ENCODE measurements at regions not wholly inside any gene's neighbourhood (a gene's known extent, or its start where the extent isn't known, plus 50 kb on each side); places are given as distances from the start of the nearest gene placed in this dataset.
A peak's percentile ranks its signal among the peaks of the same experiment; 100 is the strongest.

DNA sequence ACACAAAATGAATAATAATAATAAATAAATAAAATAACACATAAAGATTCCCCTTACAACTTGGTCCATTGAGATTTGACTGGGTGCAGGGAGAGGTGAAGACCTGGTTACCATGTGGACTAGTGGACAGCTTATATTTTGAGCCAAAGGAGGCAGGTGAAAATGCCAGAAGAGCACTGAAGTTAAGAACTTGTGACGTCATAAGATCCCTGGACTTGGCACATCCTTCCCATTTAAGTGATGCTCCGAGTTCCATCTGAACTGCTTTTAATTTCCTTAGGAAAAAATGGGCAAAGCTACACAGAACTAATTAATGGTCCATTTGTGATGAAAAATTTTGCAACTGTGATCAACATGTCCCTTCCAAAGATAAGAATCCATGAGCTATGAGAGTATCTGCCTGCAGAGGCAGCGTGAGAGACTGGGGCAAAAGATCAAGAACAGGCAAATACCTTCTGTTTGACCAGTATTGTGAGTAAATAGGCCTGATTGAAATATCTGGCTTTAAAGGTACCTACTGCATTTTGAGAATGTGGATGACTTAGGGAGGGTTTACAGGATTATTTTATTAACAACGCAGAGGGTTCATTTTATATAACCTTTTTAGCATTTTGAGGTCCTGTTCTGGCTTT lies 101.2 kb upstream of the POT1 start:
- no peak overlapping the region for H3K4me3 ChIP-seq (ENCODE audit: low read depth, poor library complexity, severe bottlenecking)
- TF ChIP-seq POLR2A (IDR thresholded peaks at IDR 0.05), result no peak
- TF ChIP-seq, protein P1, sequence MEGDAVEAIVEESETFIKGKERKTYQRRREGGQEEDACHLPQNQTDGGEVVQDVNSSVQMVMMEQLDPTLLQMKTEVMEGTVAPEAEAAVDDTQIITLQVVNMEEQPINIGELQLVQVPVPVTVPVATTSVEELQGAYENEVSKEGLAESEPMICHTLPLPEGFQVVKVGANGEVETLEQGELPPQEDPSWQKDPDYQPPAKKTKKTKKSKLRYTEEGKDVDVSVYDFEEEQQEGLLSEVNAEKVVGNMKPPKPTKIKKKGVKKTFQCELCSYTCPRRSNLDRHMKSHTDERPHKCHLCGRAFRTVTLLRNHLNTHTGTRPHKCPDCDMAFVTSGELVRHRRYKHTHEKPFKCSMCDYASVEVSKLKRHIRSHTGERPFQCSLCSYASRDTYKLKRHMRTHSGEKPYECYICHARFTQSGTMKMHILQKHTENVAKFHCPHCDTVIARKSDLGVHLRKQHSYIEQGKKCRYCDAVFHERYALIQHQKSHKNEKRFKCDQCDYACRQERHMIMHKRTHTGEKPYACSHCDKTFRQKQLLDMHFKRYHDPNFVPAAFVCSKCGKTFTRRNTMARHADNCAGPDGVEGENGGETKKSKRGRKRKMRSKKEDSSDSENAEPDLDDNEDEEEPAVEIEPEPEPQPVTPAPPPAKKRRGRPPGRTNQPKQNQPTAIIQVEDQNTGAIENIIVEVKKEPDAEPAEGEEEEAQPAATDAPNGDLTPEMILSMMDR (IDR thresholded peaks at IDR 0.05), result no peak
- WGBS, 2 donors, result 81 to 90% methylated on average over 4 of the region's 4 CpGs
- peak in 1 of 2 donors; percentile 21 for DNase-seq (ENCODE audit: low spot score in 2 of 2)
- intact Hi-C loops (cut with DNase I; ENCODE audit: low total_unique reads), result no loop called here

DNA sequence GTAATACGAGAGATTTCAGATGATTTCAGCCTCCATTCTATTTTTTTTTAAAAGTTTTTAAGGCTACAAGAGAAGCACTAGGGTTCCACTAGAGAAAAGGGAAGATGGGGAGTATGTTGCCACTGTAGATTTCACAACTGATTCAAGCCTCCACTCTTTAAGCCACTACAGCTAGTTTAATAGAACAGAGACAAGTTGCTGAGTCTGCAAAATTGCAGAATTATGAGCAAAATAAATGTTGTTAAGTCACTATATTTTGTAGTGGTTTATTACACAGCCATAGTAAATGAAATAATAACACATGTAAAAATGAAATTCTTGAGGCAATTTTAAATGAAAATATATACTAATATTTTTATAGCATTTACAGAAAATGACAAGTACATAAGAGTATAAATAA lies 96.0 kb upstream of the POT1 start:
- intact Hi-C loops (cut with DNase I; ENCODE audit: low total_unique reads), result no loop called here
- no peak for DNase-seq (ENCODE audit: low spot score in 2 of 2)
- WGBS, 2 donors, result 67 to 90% methylated on average over 1 of the region's 1 CpG
- H3K4me3 ChIP-seq (ENCODE audit: low read depth, poor library complexity, severe bottlenecking), result no peak overlapping the region
- TF ChIP-seq, protein P1 (IDR thresholded peaks at IDR 0.05), result no peak
- no peak for TF ChIP-seq POLR2A (IDR thresholded peaks at IDR 0.05)

DNA sequence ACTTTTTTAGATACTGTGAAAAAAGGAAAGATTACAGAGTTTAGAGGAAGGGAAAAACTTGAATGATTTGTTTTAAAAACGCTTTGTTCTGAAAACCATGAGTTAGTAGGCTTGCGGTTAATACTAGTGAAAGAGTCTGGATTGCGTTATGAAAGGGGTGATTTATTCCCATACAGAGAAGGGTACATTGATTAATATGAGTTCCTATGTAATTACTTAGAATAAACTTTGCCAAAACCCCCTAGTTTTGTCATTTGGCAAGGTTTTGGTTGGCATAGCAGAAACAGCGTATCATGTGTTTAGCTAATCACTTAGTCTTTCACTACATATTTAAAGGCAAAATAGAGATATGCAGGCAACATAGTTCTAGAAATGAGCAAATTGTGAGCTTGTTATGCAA lies 91.2 kb upstream of the POT1 start:
- intact Hi-C loops (cut with DNase I; ENCODE audit: low total_unique reads), result no loop called here
- WGBS, 2 donors, result 80 to 85% methylated on average over 4 of the region's 4 CpGs
- H3K4me3 ChIP-seq (ENCODE audit: low read depth, poor library complexity, severe bottlenecking), result no peak overlapping the region
- TF ChIP-seq, protein P1 (IDR thresholded peaks at IDR 0.05), result no peak
- TF ChIP-seq POLR2A (IDR thresholded peaks at IDR 0.05), result no peak
- DNase-seq (ENCODE audit: low spot score in 2 of 2), result no peak

DNA sequence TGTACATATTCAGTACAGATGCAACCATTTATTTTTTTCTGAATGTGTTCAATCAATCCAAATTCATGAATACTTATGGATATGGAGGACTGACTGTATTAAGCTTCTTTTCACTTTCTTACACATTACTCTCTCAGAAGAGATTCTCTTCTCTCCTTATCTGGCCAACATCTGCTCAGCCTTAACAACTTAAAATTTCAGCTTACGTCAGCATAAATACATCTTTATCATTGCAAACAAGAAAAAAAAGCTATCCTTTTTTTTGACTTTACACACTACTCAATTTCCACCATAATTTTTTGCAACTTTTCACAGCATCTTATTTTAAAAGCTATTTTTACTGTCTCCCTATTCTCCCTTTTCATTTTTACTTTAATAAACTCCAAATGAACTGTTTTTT lies 80.9 kb upstream of the POT1 start:
- no peak for TF ChIP-seq POLR2A (IDR thresholded peaks at IDR 0.05)
- TF ChIP-seq, protein P1 (IDR thresholded peaks at IDR 0.05), result no peak
- 74 to 100% methylated on average over 1 of the region's 1 CpG for WGBS, 2 donors
- no peak for DNase-seq (ENCODE audit: low spot score in 2 of 2)
- intact Hi-C loops (cut with DNase I; ENCODE audit: low total_unique reads), result no loop called here
- no peak overlapping the region for H3K4me3 ChIP-seq (ENCODE audit: low read depth, poor library complexity, severe bottlenecking)

DNA sequence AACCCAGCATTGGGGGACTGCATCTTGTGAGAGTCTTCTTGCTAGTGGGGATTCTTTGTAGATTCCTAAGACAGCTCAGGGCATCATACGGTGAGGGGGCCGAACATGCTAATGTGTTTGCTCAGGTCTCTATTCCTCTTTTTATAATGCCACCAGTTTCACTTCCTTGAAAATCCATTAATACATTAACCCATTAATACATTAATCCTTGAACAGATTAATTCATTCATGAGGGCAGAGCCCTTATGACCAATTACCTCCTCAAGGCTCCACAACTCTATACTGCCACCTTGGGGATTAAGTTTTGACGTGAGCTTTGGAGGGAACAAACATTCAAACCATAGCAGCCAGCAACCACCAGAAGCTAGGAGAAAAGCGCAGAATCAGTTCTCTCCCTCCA lies 67.2 kb upstream of the POT1 start:
- no peak for DNase-seq (ENCODE audit: low spot score in 2 of 2)
- no peak for TF ChIP-seq POLR2A (IDR thresholded peaks at IDR 0.05)
- TF ChIP-seq, protein P1 (IDR thresholded peaks at IDR 0.05), result no peak
- H3K4me3 ChIP-seq (ENCODE audit: low read depth, poor library complexity, severe bottlenecking), result no peak overlapping the region
- WGBS, 2 donors, result 76 to 83% methylated on average over 4 of the region's 4 CpGs
- intact Hi-C loops (cut with DNase I; ENCODE audit: low total_unique reads), result no loop called here
